GM12878 (cell line): ENCODE measurements at regions not wholly inside any gene's neighbourhood (a gene's known extent, or its start where the extent isn't known, plus 50 kb on each side); places are given as distances from the start of the nearest gene placed in this dataset.

Experiments
- ATAC-seq: fragments of 200-7000 bp; cut with Tn5 transposase; 3 replicates; pipeline ENCODE4 v1.9.1; 2020; ENCODE audit warnings: mild to moderate bottlenecking, moderate library complexity
- BruUV-seq: library from RNA; stranded (reverse); fragments of 400-500 nt; replicated peaks from 2 replicates; lab custom pipeline; 2021; lab: Mats Ljungman, UMichigan
- CTCF ChIA-PET: fragments of 300-600 bp; sonication (Branson Sonifier 250); formaldehyde crosslinking; extraction: SDS; loops from one replicate; lab custom pipeline; 2021; ENCODE audit warnings: inconsistent platforms; lab: Yijun Ruan, JAX
- POLR2A ChIA-PET: fragments of 350-600 bp; formaldehyde crosslinking; extraction: SDS; loops from one replicate; lab custom pipeline; 2021; ENCODE audit warnings: inconsistent platforms; lab: Charles Lee
- RAD21 ChIA-PET: fragments of 300-600 bp; sonication (Branson Sonifier 250); formaldehyde crosslinking; loops from one replicate; lab custom pipeline; 2023; ENCODE audit warnings: antibody characterized with exemption; ENCODE audit not compliant: unreplicated experiment; lab: Charles Lee
- SMC1A ChIA-PET: fragments of 300-600 bp; sonication (Branson Sonifier 250); formaldehyde crosslinking; loops from one replicate; lab custom pipeline; 2023; ENCODE audit not compliant: unreplicated experiment, uncharacterized antibody; lab: Charles Lee
- DNase-seq: peaks from one replicate; pipeline ENCODE4 v3.0.0-alpha.2; 2011; ENCODE audit warnings: low read depth, low spot score
- FAIRE-seq: peaks from 3 replicates; lab custom pipeline; 2011; peaks lifted over from hg19 to GRCh38; lab: Jason Lieb, UNC
- H2AFZ ChIP-seq: 2 replicates; pipeline ENCODE4 v1.6.0; 2011; ENCODE audit warnings: low read depth, low read length, control low read depth; ENCODE audit not compliant: control insufficient read depth
- H3K27ac ChIP-seq: 2 replicates; pipeline ENCODE4 v1.5.1; 2011; ENCODE audit warnings: control low read depth; ENCODE audit not compliant: control insufficient read depth, insufficient read depth
- H3K27me3 ChIP-seq, 2 experiments: replicated peaks in 1 of 2; 2 replicates each; pipeline versions ENCODE4 v1.6.0 to v1.6.1; 2011; ENCODE audit warnings: low read length in 1 of 2; ENCODE audit not compliant: control insufficient read depth in 2 of 2, insufficient read depth in 2 of 2
- H3K36me3 ChIP-seq, 2 experiments: 2 replicates each; pipeline ENCODE4 v1.5.1; 2011; ENCODE audit warnings: low read length in 1 of 2; ENCODE audit not compliant: control insufficient read depth in 2 of 2, insufficient read depth in 2 of 2
- H3K4me1 ChIP-seq: 2 replicates; pipeline ENCODE4 v1.6.1; 2011; ENCODE audit warnings: mild to moderate bottlenecking, low read length, moderate library complexity, mixed read lengths; ENCODE audit not compliant: control insufficient read depth, insufficient read depth
- H3K4me2 ChIP-seq: 2 replicates; pipeline ENCODE4 v1.6.0; 2011; ENCODE audit warnings: control low read depth; ENCODE audit not compliant: control insufficient read depth, insufficient read depth
- H3K4me3 ChIP-seq: fragments of 200-600 bp; sonication (generic); 2 replicates; pipeline ENCODE4 v1.5.1; 2016
- H3K79me2 ChIP-seq: 2 replicates; pipeline ENCODE4 v1.6.0; 2011; ENCODE audit warnings: low read length; ENCODE audit not compliant: control insufficient read depth, insufficient read depth
- H3K9ac ChIP-seq: 2 replicates; pipeline ENCODE4 v1.8.0; 2011; ENCODE audit warnings: low read length, control low read depth, mixed read lengths; ENCODE audit not compliant: control insufficient read depth, insufficient read depth
- H3K9me3 ChIP-seq: replicated peaks from 3 replicates; pipeline ENCODE4 v1.5.1; 2011; ENCODE audit warnings: mild to moderate bottlenecking, low read length; ENCODE audit not compliant: control insufficient read depth, insufficient read depth
- H4K20me1 ChIP-seq: 2 replicates; pipeline ENCODE4 v1.6.0; 2011; ENCODE audit not compliant: control insufficient read depth, insufficient read depth
- CHD4 ChIP-seq: fragments of 200-600 bp; sonication (generic); IDR thresholded peaks from 2 replicates; pipeline ENCODE4 v1.6.1; 2016; ENCODE audit warnings: mild to moderate bottlenecking
- E2F8 ChIP-seq: fragments of 450-650 bp; IDR thresholded peaks from 2 replicates; pipeline ENCODE4 v1.6.1; 2018; ENCODE audit warnings: mild to moderate bottlenecking, low read depth, moderate library complexity; ENCODE audit not compliant: partially characterized antibody
- ZNF687 ChIP-seq: fragments of 450-650 bp; IDR thresholded peaks from 2 replicates; pipeline ENCODE4 v1.6.1; 2017; ENCODE audit warnings: mild to moderate bottlenecking, moderate library complexity
- WGBS: methylation state at CpG from one replicate; pipeline ENCODE4 v1.1.6; 2016; ENCODE audit warnings: low lambda C conversion rate; ENCODE audit not compliant: insufficient replicate concordance, insufficient coverage; ENCODE audit errors: missing lambda C conversion rate; 5-methylcytosine and 5-hydroxymethylcytosine counted together
- in situ Hi-C: fragments of 300-500 bp; cut with MboI; formaldehyde crosslinking; loops from 9 replicates; pipeline ENCODE4 v1.14.3; 2018; ENCODE audit warnings: mixed read lengths
- intact Hi-C: fragments of 100-400 bp; cut with micrococcal nuclease; formaldehyde crosslinking; loops from one replicate; pipeline ENCODE4 v1.14.2; 2022; ENCODE audit not compliant: unreplicated experiment

- ChIA-PET SMC1A (no interaction called here), RAD21 (no interaction called here), CTCF (interaction anchor here (0.7 kb wide), 1 partner anchor 87 kb away, joined by 3 read pairs; no protein-coding TSS in a partner anchor), POLR2A (no interaction called here)
- no peak overlapping the region for H3K4me2 ChIP-seq
- in situ Hi-C loops = no loop called here
- H3K4me3 ChIP-seq = no peak overlapping the region
- ATAC-seq (no peak), DNase-seq (no peak), FAIRE-seq (no peak)
- 20% methylated on average over 3 of the region's 3 CpGs for WGBS
- intact Hi-C loops = no loop called here
- H3K4me1 ChIP-seq = no peaks in the 10 kb centered on the region
- TF ChIP-seq CHD4 = no peak
- no peak for TF ChIP-seq E2F8
- TF ChIP-seq ZNF687 = no peak
- no TSS peak for BruUV-seq
- H3K9me3 ChIP-seq = no peaks in the 10 kb centered on the region; the same call in 1 of the 3 replicates
- H2AFZ ChIP-seq = no peak overlapping the region
- H3K9ac ChIP-seq = no peak overlapping the region
- no peaks in the 10 kb centered on the region for H3K79me2 ChIP-seq
- no peaks in the 10 kb centered on the region for H3K36me3 ChIP-seq
- H3K27me3 ChIP-seq = no peaks in the 10 kb centered on the region; a peak in 1 of 4 replicates
- H4K20me1 ChIP-seq = no peaks in the 10 kb centered on the region
- no peak overlapping the region for H3K27ac ChIP-seq
Observed at GRCh38 chr10:78879621-78880020, 189.1 kb upstream of the ZMIZ1 start.
